ENCODE measurements at regions not wholly inside any gene's neighbourhood (a gene's known extent, or its start where the extent isn't known, plus 50 kb on each side); places are given as distances from the start of the nearest gene placed in this dataset.

GRCh38 chr3:68009900-68010299 is 355.5 kb upstream of the SUCLG2 start:
- no peak for ATAC-seq

GRCh38 chr3:68007621-68008226 is 353.3 kb upstream of the SUCLG2 start:
- no peak for ATAC-seq
- TF ChIP-seq CSDC2 (CRISPR knock-in tag; IDR thresholded peaks at IDR 0.05) (no peak), GLIS3 (CRISPR knock-in tag; IDR thresholded peaks at IDR 0.05) (no peak), TSHZ2 (CRISPR knock-in tag; IDR thresholded peaks at IDR 0.05) (no peak), ISL1 (CRISPR knock-in tag; IDR thresholded peaks at IDR 0.05) (no peak), RARB (CRISPR knock-in tag; IDR thresholded peaks at IDR 0.05) (no peak), ESRRG (CRISPR knock-in tag; IDR thresholded peaks at IDR 0.05) (no peak), BACH2 (CRISPR knock-in tag; IDR thresholded peaks at IDR 0.05; ENCODE audit: borderline replicate concordance) (no peak), ZC3H10 (CRISPR knock-in tag; IDR thresholded peaks at IDR 0.05) (no peak), PPARA (CRISPR knock-in tag; IDR thresholded peaks at IDR 0.05; ENCODE audit: borderline replicate concordance) (no peak), POU6F1 (CRISPR knock-in tag; IDR thresholded peaks at IDR 0.05; ENCODE audit: borderline replicate concordance, low read depth) (no peak), SNAI2 (CRISPR knock-in tag; IDR thresholded peaks at IDR 0.05) (no peak)
- TF ChIP-seq, protein P1, sequence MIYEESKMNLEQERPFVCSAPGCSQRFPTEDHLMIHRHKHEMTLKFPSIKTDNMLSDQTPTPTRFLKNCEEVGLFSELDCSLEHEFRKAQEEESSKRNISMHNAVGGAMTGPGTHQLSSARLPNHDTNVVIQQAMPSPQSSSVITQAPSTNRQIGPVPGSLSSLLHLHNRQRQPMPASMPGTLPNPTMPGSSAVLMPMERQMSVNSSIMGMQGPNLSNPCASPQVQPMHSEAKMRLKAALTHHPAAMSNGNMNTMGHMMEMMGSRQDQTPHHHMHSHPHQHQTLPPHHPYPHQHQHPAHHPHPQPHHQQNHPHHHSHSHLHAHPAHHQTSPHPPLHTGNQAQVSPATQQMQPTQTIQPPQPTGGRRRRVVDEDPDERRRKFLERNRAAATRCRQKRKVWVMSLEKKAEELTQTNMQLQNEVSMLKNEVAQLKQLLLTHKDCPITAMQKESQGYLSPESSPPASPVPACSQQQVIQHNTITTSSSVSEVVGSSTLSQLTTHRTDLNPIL (CRISPR knock-in tag; IDR thresholded peaks at IDR 0.05; ENCODE audit: low read depth), result no peak

More at GRCh38 chr3:68009900-68010299, 355.5 kb upstream of the SUCLG2 start:
- no peak for TF ChIP-seq ZC3H10 (CRISPR knock-in tag; IDR thresholded peaks at IDR 0.05)
- TF ChIP-seq GLIS3 (CRISPR knock-in tag; IDR thresholded peaks at IDR 0.05), result no peak

DNA sequence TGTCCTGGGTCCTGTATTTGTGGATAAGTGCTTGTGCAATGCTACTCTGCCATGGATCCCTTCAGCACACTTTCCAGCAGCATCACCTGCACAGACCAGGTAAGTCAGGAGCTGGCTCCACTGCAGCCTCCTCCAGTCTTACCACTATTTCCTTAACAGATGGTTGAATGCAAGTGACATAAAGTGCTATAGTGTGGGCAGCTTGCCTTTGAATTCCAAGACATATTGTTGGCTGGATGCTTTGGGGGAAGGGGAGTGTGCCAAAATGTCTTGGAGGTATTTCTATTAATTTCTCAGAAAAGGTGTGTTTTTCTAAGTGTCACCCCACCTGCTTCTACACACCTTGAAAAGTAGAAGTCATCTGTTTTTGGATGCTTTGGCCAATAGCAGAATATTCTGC is 352.2 kb upstream of the SUCLG2 start:
- ATAC-seq, result no peak
- TF ChIP-seq ESRRG (CRISPR knock-in tag; IDR thresholded peaks at IDR 0.05) (no peak), ZNF565 (CRISPR knock-in tag; conservative IDR thresholded peaks at IDR 0.05; ENCODE audit: low read depth) (no peak), CSDC2 (CRISPR knock-in tag; IDR thresholded peaks at IDR 0.05) (no peak), POU6F1 (CRISPR knock-in tag; IDR thresholded peaks at IDR 0.05; ENCODE audit: borderline replicate concordance, low read depth) (no peak), RARB (CRISPR knock-in tag; IDR thresholded peaks at IDR 0.05) (no peak), GLIS3 (CRISPR knock-in tag; IDR thresholded peaks at IDR 0.05) (no peak), OSR1 (CRISPR knock-in tag; IDR thresholded peaks at IDR 0.05) (no peak), ZC3H10 (CRISPR knock-in tag; IDR thresholded peaks at IDR 0.05) (no peak), CSRNP3 (CRISPR knock-in tag; IDR thresholded peaks at IDR 0.05) (no peak), ZNF70 (CRISPR knock-in tag; IDR thresholded peaks at IDR 0.05) (no peak), ISL1 (CRISPR knock-in tag; IDR thresholded peaks at IDR 0.05) (no peak), TCF4 (CRISPR knock-in tag; IDR thresholded peaks at IDR 0.05; ENCODE audit: borderline replicate concordance) (no peak), PATZ1 (CRISPR knock-in tag; IDR thresholded peaks at IDR 0.05; ENCODE audit: borderline replicate concordance) (no peak)
- TF ChIP-seq, protein P1 (CRISPR knock-in tag; IDR thresholded peaks at IDR 0.05; ENCODE audit: low read depth), result no peak

Measured in SK-N-SH treated with all-trans-retinoic acid at 6 μM for 48 hours (cell line).